PC-9 (cell line): ENCODE measurements at regions not wholly inside any gene's neighbourhood (a gene's known extent, or its start where the extent isn't known, plus 50 kb on each side); places are given as distances from the start of the nearest gene placed in this dataset.

Experiments used
- EZH2 ChIP-seq: fragments of 200-600 bp; sonication (generic); IDR thresholded peaks from 2 replicates; pipeline ENCODE4 v1.8.0; 2017; ENCODE audit warnings: antibody characterized with exemption, low read depth
- TF ChIP-seq, protein P1 (sequence below): fragments of 200-600 bp; sonication (generic); conservative IDR thresholded peaks from 2 replicates; pipeline ENCODE4 v1.6.1; 2017; ENCODE audit warnings: mixed run types, antibody characterized with exemption, mild to moderate bottlenecking, moderate library complexity

DNA sequence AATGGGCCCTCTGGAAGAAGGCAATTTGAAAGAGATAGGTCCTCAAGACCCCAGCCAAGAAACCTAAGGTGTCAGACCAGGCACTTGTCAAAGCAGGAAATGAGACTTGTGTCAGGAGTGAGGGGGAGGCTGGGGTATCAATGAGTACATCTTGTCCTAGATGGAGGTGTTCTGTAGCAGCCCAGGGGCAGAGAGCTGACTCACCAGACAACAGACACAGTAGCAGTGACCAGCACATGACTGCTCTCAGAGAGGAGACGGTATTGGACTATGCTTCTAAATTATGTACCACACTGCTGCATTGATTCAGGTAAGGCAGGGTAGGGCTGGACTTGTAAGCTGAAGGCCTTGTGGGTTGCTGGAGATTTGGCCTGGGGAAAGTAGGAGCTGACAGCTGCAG lies 551.2 kb upstream of the KLF4 start:
- no peak for TF ChIP-seq EZH2
- TF ChIP-seq, protein P1, sequence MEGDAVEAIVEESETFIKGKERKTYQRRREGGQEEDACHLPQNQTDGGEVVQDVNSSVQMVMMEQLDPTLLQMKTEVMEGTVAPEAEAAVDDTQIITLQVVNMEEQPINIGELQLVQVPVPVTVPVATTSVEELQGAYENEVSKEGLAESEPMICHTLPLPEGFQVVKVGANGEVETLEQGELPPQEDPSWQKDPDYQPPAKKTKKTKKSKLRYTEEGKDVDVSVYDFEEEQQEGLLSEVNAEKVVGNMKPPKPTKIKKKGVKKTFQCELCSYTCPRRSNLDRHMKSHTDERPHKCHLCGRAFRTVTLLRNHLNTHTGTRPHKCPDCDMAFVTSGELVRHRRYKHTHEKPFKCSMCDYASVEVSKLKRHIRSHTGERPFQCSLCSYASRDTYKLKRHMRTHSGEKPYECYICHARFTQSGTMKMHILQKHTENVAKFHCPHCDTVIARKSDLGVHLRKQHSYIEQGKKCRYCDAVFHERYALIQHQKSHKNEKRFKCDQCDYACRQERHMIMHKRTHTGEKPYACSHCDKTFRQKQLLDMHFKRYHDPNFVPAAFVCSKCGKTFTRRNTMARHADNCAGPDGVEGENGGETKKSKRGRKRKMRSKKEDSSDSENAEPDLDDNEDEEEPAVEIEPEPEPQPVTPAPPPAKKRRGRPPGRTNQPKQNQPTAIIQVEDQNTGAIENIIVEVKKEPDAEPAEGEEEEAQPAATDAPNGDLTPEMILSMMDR: no peak
